K562 (cell line): ENCODE measurements at regions not wholly inside any gene's neighbourhood (a gene's known extent, or its start where the extent isn't known, plus 50 kb on each side); places are given as distances from the start of the nearest gene placed in this dataset.

Experiments
- CCAR2 ChIP-seq: fragments of 200-400 bp; formaldehyde crosslinking; IDR thresholded peaks from 2 replicates; pipeline ENCODE4 v1.6.1; 2017; ENCODE audit warnings: mild to moderate bottlenecking, low read depth, low read length
- CHAMP1 ChIP-seq: fragments of 450-650 bp; IDR thresholded peaks from 2 replicates; pipeline ENCODE4 v1.6.1; 2016; ENCODE audit warnings: mild to moderate bottlenecking
- KLF6 ChIP-seq: fragments of 250-450 bp; sonication (Bioruptor Pico); IDR thresholded peaks from 2 replicates; pipeline ENCODE4 v1.4.0; 2020; ENCODE audit warnings: mild to moderate bottlenecking, moderate library complexity, borderline replicate concordance
- POU5F1 ChIP-seq: fragments of 150-350 bp; IDR thresholded peaks from 2 replicates; pipeline ENCODE4 v1.6.1; 2014; ENCODE audit warnings: borderline replicate concordance, low read length, low read depth, mild to moderate bottlenecking; ENCODE audit not compliant: partially characterized antibody
- SIN3B ChIP-seq: fragments of 450-650 bp; IDR thresholded peaks from 2 replicates; pipeline ENCODE4 v1.6.1; 2017; ENCODE audit warnings: low read depth, mild to moderate bottlenecking, moderate library complexity
- TF ChIP-seq, protein P1 (sequence below): fragments of 450-650 bp; IDR thresholded peaks from 2 replicates; pipeline ENCODE4 v1.6.1; 2017; ENCODE audit warnings: antibody characterized with exemption, mild to moderate bottlenecking
- TF ChIP-seq, protein P2 (sequence below): fragments of 200-400 bp; formaldehyde crosslinking; IDR thresholded peaks from 2 replicates; pipeline ENCODE4 v1.6.1; 2017; ENCODE audit warnings: mild to moderate bottlenecking, low read depth, low read length, moderate library complexity

DNA sequence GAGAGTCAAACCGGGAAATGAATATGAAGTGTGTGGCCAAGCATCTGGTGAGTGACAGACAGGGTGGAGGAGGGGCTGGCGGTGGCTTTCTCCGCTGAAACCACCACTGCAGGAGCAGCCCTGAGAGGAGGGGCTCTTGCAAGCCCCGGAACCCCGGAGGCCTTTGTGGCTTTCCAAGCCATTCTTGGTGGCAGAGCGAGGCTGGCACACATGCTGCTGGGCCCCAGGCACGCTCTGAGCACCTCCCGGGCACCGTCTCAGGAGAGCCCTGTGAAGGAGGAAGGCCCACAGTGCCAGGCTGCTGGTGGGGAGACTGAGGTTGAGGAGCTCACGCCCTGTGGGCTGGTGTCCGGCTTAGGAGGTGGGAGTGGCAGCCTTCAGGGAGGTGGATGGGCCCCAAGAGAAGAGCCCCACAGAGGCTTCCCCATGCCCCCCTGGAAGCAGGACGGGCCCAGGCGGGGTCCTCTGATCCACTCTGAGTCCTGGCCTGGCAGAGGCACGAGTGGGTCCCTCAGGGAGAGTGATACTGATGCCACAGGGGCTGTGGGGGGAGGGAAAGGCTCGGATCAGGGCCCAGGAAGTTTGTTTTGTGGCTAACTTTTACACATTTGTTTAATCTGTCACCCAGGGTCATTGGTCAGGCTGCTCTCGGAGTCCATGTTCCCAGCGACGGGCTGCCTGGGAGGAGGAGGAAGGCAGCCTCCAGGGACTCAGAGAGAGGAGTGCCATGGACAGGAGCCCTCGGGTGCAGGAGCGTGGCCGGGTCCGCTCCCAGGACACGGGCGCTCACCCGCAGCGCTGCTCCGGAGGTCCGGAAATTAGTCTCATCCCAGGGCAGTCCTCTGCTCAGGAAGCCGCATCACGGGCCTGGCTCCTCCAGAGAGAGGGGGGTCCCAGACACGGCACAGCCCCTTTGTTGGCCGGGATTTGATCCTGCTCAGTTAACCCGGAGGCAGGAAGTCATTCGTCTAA, 170.7 kb downstream of the ERMARD start (continued):
- TF ChIP-seq, protein P1, sequence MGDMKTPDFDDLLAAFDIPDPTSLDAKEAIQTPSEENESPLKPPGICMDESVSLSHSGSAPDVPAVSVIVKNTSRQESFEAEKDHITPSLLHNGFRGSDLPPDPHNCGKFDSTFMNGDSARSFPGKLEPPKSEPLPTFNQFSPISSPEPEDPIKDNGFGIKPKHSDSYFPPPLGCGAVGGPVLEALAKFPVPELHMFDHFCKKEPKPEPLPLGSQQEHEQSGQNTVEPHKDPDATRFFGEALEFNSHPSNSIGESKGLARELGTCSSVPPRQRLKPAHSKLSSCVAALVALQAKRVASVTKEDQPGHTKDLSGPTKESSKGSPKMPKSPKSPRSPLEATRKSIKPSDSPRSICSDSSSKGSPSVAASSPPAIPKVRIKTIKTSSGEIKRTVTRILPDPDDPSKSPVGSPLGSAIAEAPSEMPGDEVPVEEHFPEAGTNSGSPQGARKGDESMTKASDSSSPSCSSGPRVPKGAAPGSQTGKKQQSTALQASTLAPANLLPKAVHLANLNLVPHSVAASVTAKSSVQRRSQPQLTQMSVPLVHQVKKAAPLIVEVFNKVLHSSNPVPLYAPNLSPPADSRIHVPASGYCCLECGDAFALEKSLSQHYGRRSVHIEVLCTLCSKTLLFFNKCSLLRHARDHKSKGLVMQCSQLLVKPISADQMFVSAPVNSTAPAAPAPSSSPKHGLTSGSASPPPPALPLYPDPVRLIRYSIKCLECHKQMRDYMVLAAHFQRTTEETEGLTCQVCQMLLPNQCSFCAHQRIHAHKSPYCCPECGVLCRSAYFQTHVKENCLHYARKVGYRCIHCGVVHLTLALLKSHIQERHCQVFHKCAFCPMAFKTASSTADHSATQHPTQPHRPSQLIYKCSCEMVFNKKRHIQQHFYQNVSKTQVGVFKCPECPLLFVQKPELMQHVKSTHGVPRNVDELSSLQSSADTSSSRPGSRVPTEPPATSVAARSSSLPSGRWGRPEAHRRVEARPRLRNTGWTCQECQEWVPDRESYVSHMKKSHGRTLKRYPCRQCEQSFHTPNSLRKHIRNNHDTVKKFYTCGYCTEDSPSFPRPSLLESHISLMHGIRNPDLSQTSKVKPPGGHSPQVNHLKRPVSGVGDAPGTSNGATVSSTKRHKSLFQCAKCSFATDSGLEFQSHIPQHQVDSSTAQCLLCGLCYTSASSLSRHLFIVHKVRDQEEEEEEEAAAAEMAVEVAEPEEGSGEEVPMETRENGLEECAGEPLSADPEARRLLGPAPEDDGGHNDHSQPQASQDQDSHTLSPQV = no peak
- TF ChIP-seq POU5F1 (no peak), SIN3B (no peak), CCAR2 (no peak), CHAMP1 (no peak), KLF6 (CRISPR knock-in tag) (no peak)
- TF ChIP-seq, protein P2, sequence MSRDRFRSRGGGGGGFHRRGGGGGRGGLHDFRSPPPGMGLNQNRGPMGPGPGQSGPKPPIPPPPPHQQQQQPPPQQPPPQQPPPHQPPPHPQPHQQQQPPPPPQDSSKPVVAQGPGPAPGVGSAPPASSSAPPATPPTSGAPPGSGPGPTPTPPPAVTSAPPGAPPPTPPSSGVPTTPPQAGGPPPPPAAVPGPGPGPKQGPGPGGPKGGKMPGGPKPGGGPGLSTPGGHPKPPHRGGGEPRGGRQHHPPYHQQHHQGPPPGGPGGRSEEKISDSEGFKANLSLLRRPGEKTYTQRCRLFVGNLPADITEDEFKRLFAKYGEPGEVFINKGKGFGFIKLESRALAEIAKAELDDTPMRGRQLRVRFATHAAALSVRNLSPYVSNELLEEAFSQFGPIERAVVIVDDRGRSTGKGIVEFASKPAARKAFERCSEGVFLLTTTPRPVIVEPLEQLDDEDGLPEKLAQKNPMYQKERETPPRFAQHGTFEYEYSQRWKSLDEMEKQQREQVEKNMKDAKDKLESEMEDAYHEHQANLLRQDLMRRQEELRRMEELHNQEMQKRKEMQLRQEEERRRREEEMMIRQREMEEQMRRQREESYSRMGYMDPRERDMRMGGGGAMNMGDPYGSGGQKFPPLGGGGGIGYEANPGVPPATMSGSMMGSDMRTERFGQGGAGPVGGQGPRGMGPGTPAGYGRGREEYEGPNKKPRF = no peak
